KMS-11 (cell line): ENCODE measurements at regions not wholly inside any gene's neighbourhood (a gene's known extent, or its start where the extent isn't known, plus 50 kb on each side); places are given as distances from the start of the nearest gene placed in this dataset.

Experiments used
- H2AFZ ChIP-seq: fragments of 200-600 bp; sonication (generic); 2 replicates; pipeline ENCODE4 v1.6.1; 2016; ENCODE audit warnings: antibody characterized with exemption, mixed run types, low read depth
- H3K27ac ChIP-seq: fragments of 200-600 bp; sonication (generic); 2 replicates; pipeline ENCODE4 v1.6.1; 2016; ENCODE audit warnings: mild to moderate bottlenecking, mixed run types
- H3K27me3 ChIP-seq: fragments of 200-600 bp; sonication (generic); 2 replicates; pipeline ENCODE4 v1.6.1; 2017; ENCODE audit warnings: mild to moderate bottlenecking, low read depth, mixed run types, moderate library complexity; ENCODE audit not compliant: insufficient read depth
- H3K36me3 ChIP-seq: fragments of 200-600 bp; sonication (generic); 2 replicates; pipeline ENCODE4 v1.6.1; 2017; ENCODE audit warnings: mild to moderate bottlenecking, mixed run types; ENCODE audit not compliant: insufficient read depth
- H3K4me1 ChIP-seq: fragments of 200-600 bp; sonication (generic); 2 replicates; pipeline ENCODE4 v1.6.1; 2016; ENCODE audit warnings: mild to moderate bottlenecking, low read depth, mixed run types; ENCODE audit not compliant: poor library complexity, severe bottlenecking
- H3K4me2 ChIP-seq: fragments of 200-600 bp; sonication (generic); 2 replicates; pipeline ENCODE4 v1.7.0; 2016; ENCODE audit warnings: mild to moderate bottlenecking, mixed run types
- H3K4me3 ChIP-seq: fragments of 200-600 bp; sonication (generic); IDR thresholded peaks from 2 replicates; pipeline ENCODE4 v1.6.1; 2017; ENCODE audit warnings: low read depth, low read length, mixed read lengths; ENCODE audit not compliant: insufficient read depth
- H3K79me2 ChIP-seq: fragments of 200-600 bp; sonication (generic); 2 replicates; pipeline ENCODE4 v1.6.1; 2016; ENCODE audit warnings: low read depth, mixed run types; ENCODE audit not compliant: insufficient read depth
- H3K9ac ChIP-seq: fragments of 200-600 bp; sonication (generic); 2 replicates; pipeline ENCODE4 v1.6.1; 2016; ENCODE audit warnings: mild to moderate bottlenecking, mixed run types
- H4K20me1 ChIP-seq: fragments of 200-600 bp; sonication (generic); 2 replicates; pipeline ENCODE4 v1.6.1; 2016; ENCODE audit warnings: mild to moderate bottlenecking, mixed run types; ENCODE audit not compliant: insufficient read depth
- CTCF ChIP-seq: fragments of 200-600 bp; sonication (generic); conservative IDR thresholded peaks from 2 replicates; pipeline ENCODE4 v1.6.1; 2017; ENCODE audit warnings: low read depth, mild to moderate bottlenecking, antibody characterized with exemption, low read length, moderate library complexity, mixed read lengths

- Histone ChIP-seq H3K27ac (no peak overlapping the region), H2AFZ (no peak overlapping the region), H4K20me1 (no peaks in the 10 kb centered on the region), H3K79me2 (no peaks in the 10 kb centered on the region), H3K27me3 (no peaks in the 10 kb centered on the region), H3K4me2 (no peak overlapping the region), H3K4me3 (no peak overlapping the region), H3K36me3 (no peaks in the 10 kb centered on the region), H3K9ac (no peak overlapping the region), H3K4me1 (no peaks in the 10 kb centered on the region)
- TF ChIP-seq CTCF = no peak
Measured at GRCh38 chrX:20753076-20753475, 486.4 kb upstream of the RPS6KA3 start.

- no peak for TF ChIP-seq CTCF
- Histone ChIP-seq H4K20me1 (no peaks in the 10 kb centered on the region), H3K27me3 (no peaks in the 10 kb centered on the region), H3K36me3 (no peaks in the 10 kb centered on the region), H3K4me2 (no peak overlapping the region), H3K9ac (no peak overlapping the region), H3K27ac (no peak overlapping the region), H3K79me2 (no peaks in the 10 kb centered on the region), H3K4me3 (no peak overlapping the region), H3K4me1 (no peaks in the 10 kb centered on the region), H2AFZ (no peak overlapping the region)
Measured at GRCh38 chrX:20746690-20747089, 480.0 kb upstream of the RPS6KA3 start.

- Histone ChIP-seq H3K4me2 (no peak overlapping the region), H3K36me3 (no peaks in the 10 kb centered on the region), H3K9ac (no peak overlapping the region), H3K79me2 (no peaks in the 10 kb centered on the region), H3K27ac (no peak overlapping the region), H3K4me1 (no peaks in the 10 kb centered on the region), H2AFZ (no peak overlapping the region), H3K4me3 (no peak overlapping the region), H3K27me3 (no peaks in the 10 kb centered on the region), H4K20me1 (no peaks in the 10 kb centered on the region)
- no peak for TF ChIP-seq CTCF
Measured at GRCh38 chrX:20743046-20743445, 476.3 kb upstream of the RPS6KA3 start.

- H3K4me3 ChIP-seq = no peak overlapping the region
Measured at GRCh38 chrX:20742106-20742505, 475.4 kb upstream of the RPS6KA3 start.

More at GRCh38 chrX:20742106-20742505, 475.4 kb upstream of the RPS6KA3 start:
- Histone ChIP-seq H4K20me1 (no peaks in the 10 kb centered on the region), H3K27ac (no peak overlapping the region), H3K36me3 (no peaks in the 10 kb centered on the region), H2AFZ (no peak overlapping the region), H3K27me3 (no peaks in the 10 kb centered on the region), H3K79me2 (no peaks in the 10 kb centered on the region), H3K4me1 (no peaks in the 10 kb centered on the region), H3K9ac (no peak overlapping the region), H3K4me2 (no peak overlapping the region)
- TF ChIP-seq CTCF = no peak
